ENCODE measurements at regions not wholly inside any gene's neighbourhood (a gene's known extent, or its start where the extent isn't known, plus 50 kb on each side); places are given as distances from the start of the nearest gene placed in this dataset.
A peak's percentile ranks its signal among the peaks of the same experiment; 100 is the strongest.

GRCh38 chr12:24066865-24067264 lies 117.4 kb upstream of the SOX5 start:
- Histone ChIP-seq H3K27me3 (ENCODE audit: insufficient read depth, poor library complexity, severe bottlenecking) (no peaks in the 10 kb centered on the region), H3K36me3 (ENCODE audit: low read depth) (no peaks in the 10 kb centered on the region), H3K4me1 (ENCODE audit: insufficient read depth, poor library complexity, severe bottlenecking) (no peaks in the 10 kb centered on the region), H3K27ac (ENCODE audit: poor library complexity, severe bottlenecking) (no peak overlapping the region), H3K9me3 (ENCODE audit: severe bottlenecking) (no peaks in the 10 kb centered on the region), H3K4me3 (ENCODE audit: severe bottlenecking) (no peak overlapping the region)
- DNase-seq (ENCODE audit: low spot score) = no peak
- peak; percentile 56; the same call in 2 of the 3 replicates for ATAC-seq (ENCODE audit: low read depth)
- no peak for TF ChIP-seq CTCF (IDR thresholded peaks at IDR 0.05; ENCODE audit: poor library complexity, severe bottlenecking)

- ATAC-seq (ENCODE audit: low read depth) (no peak), DNase-seq (ENCODE audit: low spot score) (no peak)
- Histone ChIP-seq H3K27ac (ENCODE audit: poor library complexity, severe bottlenecking) (no peak overlapping the region), H3K4me3 (ENCODE audit: severe bottlenecking) (no peak overlapping the region), H3K4me1 (ENCODE audit: insufficient read depth, poor library complexity, severe bottlenecking) (no peaks in the 10 kb centered on the region), H3K36me3 (ENCODE audit: low read depth) (no peaks in the 10 kb centered on the region), H3K9me3 (ENCODE audit: severe bottlenecking) (no peaks in the 10 kb centered on the region), H3K27me3 (ENCODE audit: insufficient read depth, poor library complexity, severe bottlenecking) (no peaks in the 10 kb centered on the region)
- TF ChIP-seq CTCF (IDR thresholded peaks at IDR 0.05; ENCODE audit: poor library complexity, severe bottlenecking) = no peak
Observed at GRCh38 chr12:24066097-24066496, 116.6 kb upstream of the SOX5 start.

GRCh38 chr12:24062642-24063245 lies 113.3 kb upstream of the SOX5 start:
- Histone ChIP-seq H3K4me3 (ENCODE audit: severe bottlenecking) (no peak overlapping the region), H3K36me3 (ENCODE audit: low read depth) (no peaks in the 10 kb centered on the region), H3K9me3 (ENCODE audit: severe bottlenecking) (no peaks in the 10 kb centered on the region), H3K27me3 (ENCODE audit: insufficient read depth, poor library complexity, severe bottlenecking) (no peaks in the 10 kb centered on the region), H3K27ac (ENCODE audit: poor library complexity, severe bottlenecking) (no peak overlapping the region), H3K4me1 (ENCODE audit: insufficient read depth, poor library complexity, severe bottlenecking) (no peaks in the 10 kb centered on the region)
- DNase-seq (ENCODE audit: low spot score) (no peak), ATAC-seq (ENCODE audit: low read depth) (no peak)
- TF ChIP-seq CTCF (IDR thresholded peaks at IDR 0.05; ENCODE audit: poor library complexity, severe bottlenecking) = no peak

DNA sequence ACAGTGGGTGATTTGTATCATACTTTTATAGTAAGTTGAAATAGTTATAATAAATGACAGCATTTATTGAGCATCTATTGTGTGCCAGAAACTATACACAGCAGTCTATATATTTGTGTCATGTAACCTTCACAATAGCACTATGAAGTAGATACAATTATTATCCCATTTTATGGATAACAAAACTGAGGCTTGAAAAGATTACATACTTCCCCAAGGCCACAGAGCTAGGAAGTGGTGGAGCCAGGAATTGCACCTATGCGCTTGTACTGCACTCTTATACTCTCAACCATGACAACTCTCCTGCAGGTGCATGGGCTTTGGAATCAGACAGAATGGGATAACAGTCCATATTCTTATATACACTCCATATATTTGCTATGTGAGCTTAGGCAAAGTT lies 110.6 kb upstream of the SOX5 start:
- TF ChIP-seq CTCF (IDR thresholded peaks at IDR 0.05; ENCODE audit: poor library complexity, severe bottlenecking) = no peak
- ATAC-seq (ENCODE audit: low read depth) (no peak), DNase-seq (ENCODE audit: low spot score) (no peak)
- Histone ChIP-seq H3K4me3 (ENCODE audit: severe bottlenecking) (no peak overlapping the region), H3K27ac (ENCODE audit: poor library complexity, severe bottlenecking) (no peak overlapping the region), H3K9me3 (ENCODE audit: severe bottlenecking) (no peaks in the 10 kb centered on the region), H3K27me3 (ENCODE audit: insufficient read depth, poor library complexity, severe bottlenecking) (no peaks in the 10 kb centered on the region), H3K36me3 (ENCODE audit: low read depth) (no peaks in the 10 kb centered on the region), H3K4me1 (ENCODE audit: insufficient read depth, poor library complexity, severe bottlenecking) (no peaks in the 10 kb centered on the region)

- Histone ChIP-seq H3K9me3 (ENCODE audit: severe bottlenecking) (no peaks in the 10 kb centered on the region), H3K4me1 (ENCODE audit: insufficient read depth, poor library complexity, severe bottlenecking) (no peaks in the 10 kb centered on the region), H3K36me3 (ENCODE audit: low read depth) (no peaks in the 10 kb centered on the region), H3K27me3 (ENCODE audit: insufficient read depth, poor library complexity, severe bottlenecking) (no peaks in the 10 kb centered on the region), H3K4me3 (ENCODE audit: severe bottlenecking) (no peak overlapping the region), H3K27ac (ENCODE audit: poor library complexity, severe bottlenecking) (no peak overlapping the region)
- ATAC-seq (ENCODE audit: low read depth) (no peak), DNase-seq (ENCODE audit: low spot score) (no peak)
- TF ChIP-seq CTCF (IDR thresholded peaks at IDR 0.05; ENCODE audit: poor library complexity, severe bottlenecking) = no peak
Observed at GRCh38 chr12:24057920-24058476, 108.5 kb upstream of the SOX5 start.

Data from RWPE2 (cell line).